ENCODE measurements at regions not wholly inside any gene's neighbourhood (a gene's known extent, or its start where the extent isn't known, plus 50 kb on each side); places are given as distances from the start of the nearest gene placed in this dataset.

GRCh38 chr17:51347851-51348584, 87.7 kb downstream of the UTP18 start:
- Histone ChIP-seq H3K4me3 (ENCODE audit: low read depth, low read length) (no peak overlapping the region), H3K27ac (ENCODE audit: extremely low read depth, low read depth, low read length) (no peak overlapping the region), H3K9me3 (ENCODE audit: control insufficient read depth, insufficient read depth, low read depth, low read length) (no peaks in the 10 kb centered on the region), H3K36me3 (ENCODE audit: control insufficient read depth in 2 of 2, insufficient read depth in 1 of 2, low read length in 2 of 2) (no peaks in the 10 kb centered on the region), H3K4me1 (ENCODE audit: control insufficient read depth, insufficient read depth, low read length) (peaks cover 5% of the 10 kb centered on the region)
- CTCF ChIA-PET = interaction anchor here (0.9 kb wide), 1 partner anchor 24 kb away, joined by 3 read pairs; no protein-coding TSS in a partner anchor
- TF ChIP-seq WT1 (tag by site-specific recombination; IDR thresholded peaks at IDR 0.05) (no peak), ZNF157 (tag by site-specific recombination; IDR thresholded peaks at IDR 0.05) (no peak), GLIS2 (tag by site-specific recombination; IDR thresholded peaks at IDR 0.05) (no peak), ZNF658 (tag by site-specific recombination; IDR thresholded peaks at IDR 0.05) (no peak), ZNF544 (tag by site-specific recombination; IDR thresholded peaks at IDR 0.05) (no peak), ZIC2 (tag by site-specific recombination; IDR thresholded peaks at IDR 0.05) (no peak), ZNF843 (tag by site-specific recombination; IDR thresholded peaks at IDR 0.05) (no peak), YY2 (tag by site-specific recombination; IDR thresholded peaks at IDR 0.05) (no peak), ZNF404 (tag by site-specific recombination; IDR thresholded peaks at IDR 0.05) (no peak), ZNF184 (tag by site-specific recombination; IDR thresholded peaks at IDR 0.05) (no peak), SALL2 (tag by site-specific recombination; IDR thresholded peaks at IDR 0.05; ENCODE audit: borderline replicate concordance) (no peak), ZNF214 (tag by site-specific recombination; IDR thresholded peaks at IDR 0.05; ENCODE audit: borderline replicate concordance) (no peak), ZNF529 (tag by site-specific recombination; IDR thresholded peaks at IDR 0.05; ENCODE audit: insufficient replicate concordance) (no peak), ZNF707 (tag by site-specific recombination; IDR thresholded peaks at IDR 0.05) (no peak), ZNF311 (tag by site-specific recombination; IDR thresholded peaks at IDR 0.05; ENCODE audit: borderline replicate concordance) (no peak), EGR2 (tag by site-specific recombination; IDR thresholded peaks at IDR 0.05; ENCODE audit: low read depth) (no peak), HOXA7 (CRISPR knock-in tag; IDR thresholded peaks at IDR 0.05; ENCODE audit: borderline replicate concordance) (no peak), TRIM28 (IDR thresholded peaks at IDR 0.05; ENCODE audit: borderline replicate concordance, low read length) (no peak), OVOL3 (tag by site-specific recombination; IDR thresholded peaks at IDR 0.05) (no peak), ZNF174 (tag by site-specific recombination; IDR thresholded peaks at IDR 0.05) (no peak)
- POLR2A ChIA-PET = no interaction called here

- H3K9me3 ChIP-seq (ENCODE audit: control insufficient read depth, insufficient read depth, low read depth, low read length) = no peaks in the 10 kb centered on the region
- no peak overlapping the region for H3K4me3 ChIP-seq (ENCODE audit: low read depth, low read length)
- H3K27ac ChIP-seq (ENCODE audit: extremely low read depth, low read depth, low read length) = no peak overlapping the region
- peaks cover 4% of the 10 kb centered on the region; the same call in 1 of the 2 replicates for H3K4me1 ChIP-seq (ENCODE audit: control insufficient read depth, insufficient read depth, low read length)
- TF ChIP-seq ZBTB44 (tag by site-specific recombination; IDR thresholded peaks at IDR 0.05) (no peak), ZNF223 (tag by site-specific recombination; IDR thresholded peaks at IDR 0.05) (no peak), ZNF155 (tag by site-specific recombination; IDR thresholded peaks at IDR 0.05) (no peak), ZNF433 (tag by site-specific recombination; IDR thresholded peaks at IDR 0.05; ENCODE audit: low read depth) (no peak), ZNF362 (tag by site-specific recombination; IDR thresholded peaks at IDR 0.05) (no peak), ZNF585B (tag by site-specific recombination; IDR thresholded peaks at IDR 0.05) (no peak), ZNF292 (tag by site-specific recombination; IDR thresholded peaks at IDR 0.05; ENCODE audit: borderline replicate concordance, low read depth) (no peak)
- POLR2A ChIA-PET = no interaction called here
- no peaks in the 10 kb centered on the region for H3K36me3 ChIP-seq (ENCODE audit: control insufficient read depth in 2 of 2, insufficient read depth in 1 of 2, low read length in 2 of 2)
- CTCF ChIA-PET = interaction anchor here (0.7 to 1.2 kb wide), 2 partner anchors 66 to 111 kb away, joined by 3 to 4 read pairs; no protein-coding TSS in a partner anchor
These were observed 90.7 kb downstream of the UTP18 start for GRCh38 chr17:51351080-51351479.
